ENCODE measurements at regions not wholly inside any gene's neighbourhood (a gene's known extent, or its start where the extent isn't known, plus 50 kb on each side); places are given as distances from the start of the nearest gene placed in this dataset.
"Not testable (repeated sequence)": the region's sequence is repeated elsewhere in the genome, so short reads cannot be mapped to it uniquely, and the experiment has no call there.

DNA sequence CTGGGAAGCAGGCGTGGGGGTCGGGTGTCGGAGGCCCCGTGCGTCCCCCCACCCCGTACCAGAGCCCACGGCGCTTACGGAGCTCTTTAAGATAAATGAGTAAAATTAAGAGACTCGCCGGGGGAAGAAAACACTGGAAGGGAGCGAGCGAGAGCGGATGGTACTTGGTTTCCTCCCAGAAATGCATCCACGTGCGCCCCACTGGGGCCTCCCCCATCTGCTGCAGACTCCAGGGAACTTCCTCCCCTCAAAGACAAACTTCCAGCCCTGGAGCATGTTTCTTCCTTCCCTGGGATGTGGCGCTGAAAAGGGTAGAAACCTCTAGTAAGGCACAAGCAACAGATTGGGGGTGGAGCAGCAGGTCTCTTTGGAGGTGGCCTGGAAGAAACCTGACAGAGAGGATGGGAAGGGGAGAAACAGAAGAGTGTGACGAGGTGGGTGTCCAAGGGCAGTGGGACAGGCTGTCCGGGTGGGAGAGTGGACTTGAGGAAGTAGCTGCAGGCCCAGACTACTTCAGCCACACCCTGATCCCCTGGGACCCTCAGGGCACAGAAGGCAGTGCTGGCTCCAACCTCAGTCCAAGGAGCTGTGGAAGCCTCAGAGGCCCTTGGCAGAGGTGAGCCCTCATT lies 91.2 kb downstream of the TRIM43 start:
- BruUV-seq (replicated peaks); H3K79me2 ChIP-seq (ENCODE audit: insufficient read depth, low read length); H3K9ac ChIP-seq (ENCODE audit: low read length); H3K36me3 ChIP-seq (ENCODE audit: control insufficient read depth in 1 of 2, insufficient read depth in 2 of 2, low read length in 2 of 2); H4K20me1 ChIP-seq (ENCODE audit: insufficient read depth); intact Hi-C loops (cut with micrococcal nuclease); H3K4me1 ChIP-seq (ENCODE audit: control insufficient read depth in 1 of 2, insufficient read depth in 2 of 2, low read length in 2 of 2); H3K4me3 ChIP-seq (replicated peaks in 1 of 2; ENCODE audit: low read depth in 1 of 2, low read length in 2 of 2); H3K9me3 ChIP-seq (ENCODE audit: control insufficient read depth in 1 of 2, insufficient read depth in 1 of 2, low read depth in 1 of 2, low read length in 2 of 2); ATAC-seq; DNase-seq (ENCODE audit: low read depth, low spot score); H3K27me3 ChIP-seq (ENCODE audit: insufficient read depth, low read length); H3K4me2 ChIP-seq (ENCODE audit: low read length); H3K27ac ChIP-seq (ENCODE audit: low read depth, low read length); H2AFZ ChIP-seq (ENCODE audit: low read depth, low read length, poor library complexity, severe bottlenecking); H3K9me2 ChIP-seq (ENCODE audit: insufficient read depth); CTCF ChIA-PET; RAD21 ChIA-PET (ENCODE audit: low non-redundant PET in 1 of 2, low total read pairs in 2 of 2, uncharacterized antibody in 2 of 2, unreplicated experiment in 2 of 2); POLR2A ChIA-PET: not testable (repeated sequence)

- ChIA-PET RAD21 (ENCODE audit: low non-redundant PET in 1 of 2, low total read pairs in 2 of 2, uncharacterized antibody in 2 of 2, unreplicated experiment in 2 of 2) (no interaction called here), CTCF (no interaction called here), POLR2A (no interaction called here)
- Histone ChIP-seq H3K9me3 (ENCODE audit: control insufficient read depth in 1 of 2, insufficient read depth in 1 of 2, low read depth in 1 of 2, low read length in 2 of 2) (no peaks in the 10 kb centered on the region), H3K9ac (ENCODE audit: low read length) (no peak overlapping the region), H3K36me3 (ENCODE audit: control insufficient read depth in 1 of 2, insufficient read depth in 2 of 2, low read length in 2 of 2) (no peaks in the 10 kb centered on the region), H3K27me3 (ENCODE audit: insufficient read depth, low read length) (no peaks in the 10 kb centered on the region; the same call in 1 of the 2 replicates), H2AFZ (ENCODE audit: low read depth, low read length, poor library complexity, severe bottlenecking) (no peak overlapping the region), H3K79me2 (ENCODE audit: insufficient read depth, low read length) (no peaks in the 10 kb centered on the region), H3K4me2 (ENCODE audit: low read length) (no peak overlapping the region), H3K4me1 (ENCODE audit: control insufficient read depth in 1 of 2, insufficient read depth in 2 of 2, low read length in 2 of 2) (no peaks in the 10 kb centered on the region), H3K9me2 (ENCODE audit: insufficient read depth) (no peaks in the 10 kb centered on the region), H4K20me1 (ENCODE audit: insufficient read depth) (no peaks in the 10 kb centered on the region), H3K27ac (ENCODE audit: low read depth, low read length) (no peak overlapping the region), H3K4me3 (replicated peaks in 1 of 2; ENCODE audit: low read depth in 1 of 2, low read length in 2 of 2) (no peak overlapping the region)
- BruUV-seq (replicated peaks), result no TSS peak
- ATAC-seq (no peak), DNase-seq (ENCODE audit: low read depth, low spot score) (no peak)
- intact Hi-C loops (cut with micrococcal nuclease), result no loop called here
- no peak for TF ChIP-seq EZH2phosphoT487 (IDR thresholded peaks at IDR 0.05; ENCODE audit: borderline replicate concordance)
- TF ChIP-seq FOSL1 (IDR thresholded peaks at IDR 0.05; ENCODE audit: low read depth), result no peak
- TF ChIP-seq EZH2 (IDR thresholded peaks at IDR 0.05), result no peak
- no peak for TF ChIP-seq ATF3 (IDR thresholded peaks at IDR 0.05)
- no peak for TF ChIP-seq YY1 (IDR thresholded peaks at IDR 0.05; ENCODE audit: extremely low read depth, insufficient replicate concordance, low read depth, low read length)
- TF ChIP-seq JUND (IDR thresholded peaks at IDR 0.05), result no peak
- no peak for TF ChIP-seq POLR2A (IDR thresholded peaks at IDR 0.05; ENCODE audit: borderline replicate concordance, extremely low read depth, insufficient read depth, insufficient read length)
- TF ChIP-seq POLR2AphosphoS5 (IDR thresholded peaks at IDR 0.05; ENCODE audit: low read depth, low read length), result no peak
- TF ChIP-seq, protein P1, sequence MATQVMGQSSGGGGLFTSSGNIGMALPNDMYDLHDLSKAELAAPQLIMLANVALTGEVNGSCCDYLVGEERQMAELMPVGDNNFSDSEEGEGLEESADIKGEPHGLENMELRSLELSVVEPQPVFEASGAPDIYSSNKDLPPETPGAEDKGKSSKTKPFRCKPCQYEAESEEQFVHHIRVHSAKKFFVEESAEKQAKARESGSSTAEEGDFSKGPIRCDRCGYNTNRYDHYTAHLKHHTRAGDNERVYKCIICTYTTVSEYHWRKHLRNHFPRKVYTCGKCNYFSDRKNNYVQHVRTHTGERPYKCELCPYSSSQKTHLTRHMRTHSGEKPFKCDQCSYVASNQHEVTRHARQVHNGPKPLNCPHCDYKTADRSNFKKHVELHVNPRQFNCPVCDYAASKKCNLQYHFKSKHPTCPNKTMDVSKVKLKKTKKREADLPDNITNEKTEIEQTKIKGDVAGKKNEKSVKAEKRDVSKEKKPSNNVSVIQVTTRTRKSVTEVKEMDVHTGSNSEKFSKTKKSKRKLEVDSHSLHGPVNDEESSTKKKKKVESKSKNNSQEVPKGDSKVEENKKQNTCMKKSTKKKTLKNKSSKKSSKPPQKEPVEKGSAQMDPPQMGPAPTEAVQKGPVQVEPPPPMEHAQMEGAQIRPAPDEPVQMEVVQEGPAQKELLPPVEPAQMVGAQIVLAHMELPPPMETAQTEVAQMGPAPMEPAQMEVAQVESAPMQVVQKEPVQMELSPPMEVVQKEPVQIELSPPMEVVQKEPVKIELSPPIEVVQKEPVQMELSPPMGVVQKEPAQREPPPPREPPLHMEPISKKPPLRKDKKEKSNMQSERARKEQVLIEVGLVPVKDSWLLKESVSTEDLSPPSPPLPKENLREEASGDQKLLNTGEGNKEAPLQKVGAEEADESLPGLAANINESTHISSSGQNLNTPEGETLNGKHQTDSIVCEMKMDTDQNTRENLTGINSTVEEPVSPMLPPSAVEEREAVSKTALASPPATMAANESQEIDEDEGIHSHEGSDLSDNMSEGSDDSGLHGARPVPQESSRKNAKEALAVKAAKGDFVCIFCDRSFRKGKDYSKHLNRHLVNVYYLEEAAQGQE (IDR thresholded peaks at IDR 0.05; ENCODE audit: low read depth), result no peak
- TF ChIP-seq SP1 (IDR thresholded peaks at IDR 0.05; ENCODE audit: low read depth), result no peak
- no peak for TF ChIP-seq ZBTB33 (IDR thresholded peaks at IDR 0.05; ENCODE audit: extremely low read depth, insufficient replicate concordance, low read length)
- no peak for TF ChIP-seq MAX (IDR thresholded peaks at IDR 0.05)
- no peak for TF ChIP-seq SRF (IDR thresholded peaks at IDR 0.05; ENCODE audit: low read depth)
- TF ChIP-seq SIN3A (IDR thresholded peaks at IDR 0.05; ENCODE audit: low read depth), result no peak
- TF ChIP-seq ELF1 (IDR thresholded peaks at IDR 0.05; ENCODE audit: borderline replicate concordance, low read depth), result no peak
- TF ChIP-seq RAD21 (IDR thresholded peaks at IDR 0.05; ENCODE audit: low read depth), result no peak
- no peak for TF ChIP-seq ZNF274 (IDR thresholded peaks at IDR 0.05; ENCODE audit: low read depth, low read length)
Observed at GRCh38 chr2:95685513-95685912, 93.7 kb downstream of the TRIM43 start.

All from HCT116 (cell line).